ENCODE measurements at regions not wholly inside any gene's neighbourhood (a gene's known extent, or its start where the extent isn't known, plus 50 kb on each side); places are given as distances from the start of the nearest gene placed in this dataset.

DNA sequence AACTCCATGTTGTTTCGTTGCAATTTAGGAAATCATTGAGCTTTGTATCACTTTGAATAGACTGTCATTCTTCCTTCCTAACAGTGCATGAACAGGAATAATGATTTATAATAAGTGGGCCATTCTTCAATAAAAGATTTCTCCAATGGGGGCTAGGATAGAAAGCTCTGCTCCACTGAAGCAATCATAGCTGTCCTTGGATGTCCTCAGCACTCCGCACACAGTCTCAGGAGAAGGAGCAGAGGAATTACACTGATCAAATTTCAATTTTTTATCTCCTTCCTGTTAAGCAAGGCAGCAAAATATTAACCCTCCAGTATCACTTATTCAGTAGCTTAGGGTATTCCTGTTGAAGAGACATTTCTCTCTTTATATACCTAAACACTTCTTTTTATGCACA, 532.7 kb upstream of the ST8SIA4 start:
- TF ChIP-seq POLR2AphosphoS5 (IDR thresholded peaks at IDR 0.05; ENCODE audit: low read depth, low read length) (no peak), EZH2 (IDR thresholded peaks at IDR 0.05; ENCODE audit: low read depth, low read length, severe bottlenecking) (no peak)

Measured in H1 (cell line).